ENCODE measurements at regions not wholly inside any gene's neighbourhood (a gene's known extent, or its start where the extent isn't known, plus 50 kb on each side); places are given as distances from the start of the nearest gene placed in this dataset.

- TF ChIP-seq POLR2A (IDR thresholded peaks at IDR 0.05) = no peak
- TF ChIP-seq CTCF (IDR thresholded peaks at IDR 0.05) = no peak
- TF ChIP-seq EP300 (IDR thresholded peaks at IDR 0.05) = no peak
Measured at GRCh38 chr1:47564570-47564969, 126.7 kb downstream of the FOXD2 start.

All from gastroesophageal sphincter (tissue), 3 donors.